HEK293 (cell line): ENCODE measurements at regions not wholly inside any gene's neighbourhood (a gene's known extent, or its start where the extent isn't known, plus 50 kb on each side); places are given as distances from the start of the nearest gene placed in this dataset.

Experiments used
- CTCF ChIA-PET: fragments of 350-600 bp; formaldehyde crosslinking; extraction: SDS; loops from one replicate; lab custom pipeline; 2021; ENCODE audit warnings: antibody characterized with exemption; lab: Yijun Ruan, JAX
- POLR2A ChIA-PET: fragments of 300-600 bp; formaldehyde crosslinking; extraction: SDS; loops from one replicate; lab custom pipeline; 2020; ENCODE audit warnings: antibody characterized with exemption, inconsistent platforms; lab: Yijun Ruan, JAX
- H3K27ac ChIP-seq: fragments of 200-500 bp; sonication (Bioruptor generic); 2 replicates; pipeline ENCODE4 v1.5.1; 2014; ENCODE audit warnings: low read depth, low read length, control low read depth, inconsistent platforms; ENCODE audit errors: extremely low read depth
- H3K36me3 ChIP-seq, 2 experiments: fragments of 200-500 bp in 1 of 2; sonication (Bioruptor generic) in 1 of 2; 1 replicate in 1 of 2; 2 replicates in 1 of 2; pipeline ENCODE4 v1.5.1; 2014 to 2017; ENCODE audit warnings: inconsistent platforms in 2 of 2, low read length in 2 of 2; ENCODE audit not compliant: control insufficient read depth in 2 of 2, insufficient read depth in 1 of 2
- H3K4me1 ChIP-seq: fragments of 200-500 bp; sonication (Bioruptor generic); 2 replicates; pipeline ENCODE4 v1.5.1; 2014; ENCODE audit warnings: mild to moderate bottlenecking, low read length, inconsistent platforms; ENCODE audit not compliant: control insufficient read depth, insufficient read depth
- H3K4me3 ChIP-seq: 2 replicates; pipeline ENCODE4 v1.5.1; 2011; ENCODE audit warnings: low read depth, mild to moderate bottlenecking, control low read depth, low read length, moderate library complexity
- H3K9me3 ChIP-seq: fragments of 200-500 bp; sonication (Bioruptor generic); 2 replicates; pipeline ENCODE4 v1.5.1; 2014; ENCODE audit warnings: low read depth, low read length, inconsistent platforms; ENCODE audit not compliant: control insufficient read depth, insufficient read depth
- EGR2 ChIP-seq: fragments of 450-650 bp; formaldehyde crosslinking; IDR thresholded peaks from 2 replicates; pipeline ENCODE4 v1.5.1; 2016; ENCODE audit warnings: low read depth, missing biosample characterization, missing genetic modification characterization
- FEZF1 ChIP-seq: fragments of 450-650 bp; formaldehyde crosslinking; IDR thresholded peaks from 2 replicates; pipeline ENCODE4 v1.5.1; 2016; ENCODE audit warnings: missing biosample characterization, missing genetic modification characterization
- MZF1 ChIP-seq: fragments of 450-650 bp; formaldehyde crosslinking; IDR thresholded peaks from 2 replicates; pipeline ENCODE4 v1.5.1; 2017; ENCODE audit warnings: missing biosample characterization, missing genetic modification characterization, borderline replicate concordance
- OSR2 ChIP-seq: fragments of 450-650 bp; formaldehyde crosslinking; IDR thresholded peaks from 2 replicates; pipeline ENCODE4 v1.5.1; 2016; ENCODE audit warnings: missing biosample characterization, missing genetic modification characterization
- YY2 ChIP-seq: fragments of 450-650 bp; formaldehyde crosslinking; IDR thresholded peaks from 2 replicates; pipeline ENCODE4 v1.5.1; 2016; ENCODE audit warnings: missing biosample characterization, missing genetic modification characterization
- ZIC2 ChIP-seq: fragments of 450-650 bp; formaldehyde crosslinking; IDR thresholded peaks from 2 replicates; pipeline ENCODE4 v1.5.1; 2016; ENCODE audit warnings: missing biosample characterization, missing genetic modification characterization
- ZNF112 ChIP-seq: fragments of 450-650 bp; formaldehyde crosslinking; IDR thresholded peaks from 2 replicates; pipeline ENCODE4 v1.5.0; 2017; ENCODE audit warnings: missing biosample characterization, missing genetic modification characterization
- ZNF133 ChIP-seq: fragments of 450-650 bp; formaldehyde crosslinking; IDR thresholded peaks from 2 replicates; pipeline ENCODE4 v1.5.1; 2016; ENCODE audit warnings: missing biosample characterization, missing genetic modification characterization
- ZNF174 ChIP-seq: fragments of 450-650 bp; formaldehyde crosslinking; IDR thresholded peaks from 2 replicates; pipeline ENCODE4 v1.5.0; 2017; ENCODE audit warnings: missing biosample characterization, mild to moderate bottlenecking, missing genetic modification characterization
- ZNF184 ChIP-seq: fragments of 450-650 bp; IDR thresholded peaks from 2 replicates; pipeline ENCODE4 v1.5.1; 2018; ENCODE audit warnings: missing biosample characterization, mild to moderate bottlenecking, missing genetic modification characterization
- ZNF324 ChIP-seq: fragments of 450-650 bp; formaldehyde crosslinking; IDR thresholded peaks from 2 replicates; pipeline ENCODE4 v1.5.1; 2016; ENCODE audit warnings: missing biosample characterization, missing genetic modification characterization
- ZNF423 ChIP-seq: fragments of 450-650 bp; formaldehyde crosslinking; IDR thresholded peaks from 2 replicates; pipeline ENCODE4 v1.5.1; 2016; ENCODE audit warnings: missing biosample characterization, missing genetic modification characterization
- ZNF521 ChIP-seq: fragments of 450-650 bp; formaldehyde crosslinking; IDR thresholded peaks from 2 replicates; pipeline ENCODE4 v1.5.1; 2017; ENCODE audit warnings: missing biosample characterization, mild to moderate bottlenecking, missing genetic modification characterization
- ZNF561 ChIP-seq: fragments of 450-650 bp; IDR thresholded peaks from 2 replicates; pipeline ENCODE4 v1.5.1; 2018; ENCODE audit warnings: missing biosample characterization, missing genetic modification characterization, borderline replicate concordance
- ZSCAN23 ChIP-seq: fragments of 450-650 bp; formaldehyde crosslinking; IDR thresholded peaks from 2 replicates; pipeline ENCODE4 v1.5.1; 2016; ENCODE audit warnings: missing biosample characterization, missing genetic modification characterization
- TF ChIP-seq, protein P1 (sequence below): fragments of 450-650 bp; formaldehyde crosslinking; IDR thresholded peaks from 2 replicates; pipeline ENCODE4 v1.5.1; 2016; ENCODE audit warnings: missing biosample characterization, missing genetic modification characterization, borderline replicate concordance
- TF ChIP-seq, protein P2 (sequence below): fragments of 450-650 bp; formaldehyde crosslinking; IDR thresholded peaks from 2 replicates; pipeline ENCODE4 v1.5.1; 2016; ENCODE audit warnings: missing biosample characterization, missing genetic modification characterization
- TF ChIP-seq, protein P3 (sequence below): fragments of 450-650 bp; formaldehyde crosslinking; IDR thresholded peaks from 2 replicates; pipeline ENCODE4 v1.5.1; 2017; ENCODE audit warnings: missing biosample characterization, missing genetic modification characterization

DNA sequence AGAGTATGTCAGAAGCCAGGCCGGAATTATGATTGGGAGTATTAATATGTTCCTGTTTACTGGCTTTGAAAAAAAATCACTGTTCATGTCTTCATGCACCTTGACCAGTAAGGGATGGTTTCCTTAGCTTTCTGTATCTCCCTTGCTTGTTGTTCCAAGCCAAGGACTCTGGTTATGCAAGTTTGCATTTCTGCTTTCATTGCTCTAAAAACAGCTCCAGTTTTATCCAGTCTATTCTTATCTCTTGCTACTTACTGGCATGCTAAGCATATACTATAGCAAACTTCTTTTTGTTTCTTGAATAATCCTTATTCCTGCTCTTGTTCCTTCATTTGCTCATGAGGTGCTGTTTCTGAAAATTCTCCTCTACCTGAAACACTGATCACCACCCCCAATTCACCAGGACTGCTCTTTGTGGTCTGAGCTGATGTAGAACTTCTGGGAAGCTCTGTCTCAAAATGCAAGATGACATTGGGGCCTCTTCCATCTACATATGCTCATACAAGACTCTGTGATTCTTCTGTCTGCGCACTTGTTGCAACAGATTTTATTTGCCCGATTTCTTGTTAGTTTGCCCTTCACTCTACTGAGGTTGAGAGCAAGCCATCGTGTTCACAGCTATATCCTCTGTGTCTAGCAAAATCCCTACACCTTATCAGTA is 173.0 kb downstream of the EBLN2 start:
- no peaks in the 10 kb centered on the region for H3K36me3 ChIP-seq
- TF ChIP-seq YY2 (tag by site-specific recombination) (no peak), ZNF174 (no peak), OSR2 (no peak), ZIC2 (tag by site-specific recombination) (no peak), ZNF324 (no peak), ZNF184 (tag by site-specific recombination) (no peak), ZNF521 (tag by site-specific recombination) (no peak), ZNF112 (tag by site-specific recombination) (no peak), ZNF133 (tag by site-specific recombination) (no peak), MZF1 (tag by site-specific recombination) (no peak), ZNF561 (tag by site-specific recombination) (no peak), ZSCAN23 (tag by site-specific recombination) (no peak)
- TF ChIP-seq, protein P1, sequence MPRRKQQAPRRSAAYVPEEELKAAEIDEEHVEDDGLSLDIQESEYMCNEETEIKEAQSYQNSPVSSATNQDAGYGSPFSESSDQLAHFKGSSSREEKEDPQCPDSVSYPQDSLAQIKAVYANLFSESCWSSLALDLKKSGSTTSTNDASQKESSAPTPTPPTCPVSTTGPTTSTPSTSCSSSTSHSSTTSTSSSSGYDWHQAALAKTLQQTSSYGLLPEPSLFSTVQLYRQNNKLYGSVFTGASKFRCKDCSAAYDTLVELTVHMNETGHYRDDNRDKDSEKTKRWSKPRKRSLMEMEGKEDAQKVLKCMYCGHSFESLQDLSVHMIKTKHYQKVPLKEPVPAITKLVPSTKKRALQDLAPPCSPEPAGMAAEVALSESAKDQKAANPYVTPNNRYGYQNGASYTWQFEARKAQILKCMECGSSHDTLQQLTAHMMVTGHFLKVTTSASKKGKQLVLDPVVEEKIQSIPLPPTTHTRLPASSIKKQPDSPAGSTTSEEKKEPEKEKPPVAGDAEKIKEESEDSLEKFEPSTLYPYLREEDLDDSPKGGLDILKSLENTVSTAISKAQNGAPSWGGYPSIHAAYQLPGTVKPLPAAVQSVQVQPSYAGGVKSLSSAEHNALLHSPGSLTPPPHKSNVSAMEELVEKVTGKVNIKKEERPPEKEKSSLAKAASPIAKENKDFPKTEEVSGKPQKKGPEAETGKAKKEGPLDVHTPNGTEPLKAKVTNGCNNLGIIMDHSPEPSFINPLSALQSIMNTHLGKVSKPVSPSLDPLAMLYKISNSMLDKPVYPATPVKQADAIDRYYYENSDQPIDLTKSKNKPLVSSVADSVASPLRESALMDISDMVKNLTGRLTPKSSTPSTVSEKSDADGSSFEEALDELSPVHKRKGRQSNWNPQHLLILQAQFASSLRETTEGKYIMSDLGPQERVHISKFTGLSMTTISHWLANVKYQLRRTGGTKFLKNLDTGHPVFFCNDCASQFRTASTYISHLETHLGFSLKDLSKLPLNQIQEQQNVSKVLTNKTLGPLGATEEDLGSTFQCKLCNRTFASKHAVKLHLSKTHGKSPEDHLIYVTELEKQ (tag by site-specific recombination), result no peak
- TF ChIP-seq, protein P2, sequence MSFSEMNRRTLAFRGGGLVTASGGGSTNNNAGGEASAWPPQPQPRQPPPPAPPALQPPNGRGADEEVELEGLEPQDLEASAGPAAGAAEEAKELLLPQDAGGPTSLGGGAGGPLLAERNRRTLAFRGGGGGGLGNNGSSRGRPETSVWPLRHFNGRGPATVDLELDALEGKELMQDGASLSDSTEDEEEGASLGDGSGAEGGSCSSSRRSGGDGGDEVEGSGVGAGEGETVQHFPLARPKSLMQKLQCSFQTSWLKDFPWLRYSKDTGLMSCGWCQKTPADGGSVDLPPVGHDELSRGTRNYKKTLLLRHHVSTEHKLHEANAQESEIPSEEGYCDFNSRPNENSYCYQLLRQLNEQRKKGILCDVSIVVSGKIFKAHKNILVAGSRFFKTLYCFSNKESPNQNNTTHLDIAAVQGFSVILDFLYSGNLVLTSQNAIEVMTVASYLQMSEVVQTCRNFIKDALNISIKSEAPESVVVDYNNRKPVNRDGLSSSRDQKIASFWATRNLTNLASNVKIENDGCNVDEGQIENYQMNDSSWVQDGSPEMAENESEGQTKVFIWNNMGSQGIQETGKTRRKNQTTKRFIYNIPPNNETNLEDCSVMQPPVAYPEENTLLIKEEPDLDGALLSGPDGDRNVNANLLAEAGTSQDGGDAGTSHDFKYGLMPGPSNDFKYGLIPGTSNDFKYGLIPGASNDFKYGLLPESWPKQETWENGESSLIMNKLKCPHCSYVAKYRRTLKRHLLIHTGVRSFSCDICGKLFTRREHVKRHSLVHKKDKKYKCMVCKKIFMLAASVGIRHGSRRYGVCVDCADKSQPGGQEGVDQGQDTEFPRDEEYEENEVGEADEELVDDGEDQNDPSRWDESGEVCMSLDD (tag by site-specific recombination), result no peak
- TF ChIP-seq, all 188 proteins: peak for 0
- H3K4me1 ChIP-seq, result peaks cover 11% of the 10 kb centered on the region; the same call in 1 of the 2 replicates
- ChIA-PET POLR2A (no interaction called here), CTCF (no interaction called here)
- H3K4me3 ChIP-seq, result no peak overlapping the region
- no peaks in the 10 kb centered on the region for H3K9me3 ChIP-seq
- H3K27ac ChIP-seq, result no peak overlapping the region

GRCh38 chr3:73235768-73236167 is 174.3 kb downstream of the EBLN2 start:
- TF ChIP-seq FEZF1 (tag by site-specific recombination), result 0 out of 2 replicates have a peak, but pooled peaks have one; percentile 10
- no peak for TF ChIP-seq EGR2 (tag by site-specific recombination)
- no peak for TF ChIP-seq ZNF423 (tag by site-specific recombination)
- TF ChIP-seq, protein P3, sequence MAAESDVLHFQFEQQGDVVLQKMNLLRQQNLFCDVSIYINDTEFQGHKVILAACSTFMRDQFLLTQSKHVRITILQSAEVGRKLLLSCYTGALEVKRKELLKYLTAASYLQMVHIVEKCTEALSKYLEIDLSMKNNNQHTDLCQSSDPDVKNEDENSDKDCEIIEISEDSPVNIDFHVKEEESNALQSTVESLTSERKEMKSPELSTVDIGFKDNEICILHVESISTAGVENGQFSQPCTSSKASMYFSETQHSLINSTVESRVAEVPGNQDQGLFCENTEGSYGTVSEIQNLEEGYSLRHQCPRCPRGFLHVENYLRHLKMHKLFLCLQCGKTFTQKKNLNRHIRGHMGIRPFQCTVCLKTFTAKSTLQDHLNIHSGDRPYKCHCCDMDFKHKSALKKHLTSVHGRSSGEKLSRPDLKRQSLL, result no peak
- H3K27ac ChIP-seq, result no peak overlapping the region
- ChIA-PET POLR2A (no interaction called here), CTCF (interaction anchor here (0.6 kb wide), 1 partner anchor 1020 kb away, joined by 3 read pairs; no protein-coding TSS in a partner anchor)
- H3K4me1 ChIP-seq, result peaks cover 11% of the 10 kb centered on the region; the same call in 1 of the 2 replicates
- no peaks in the 10 kb centered on the region for H3K9me3 ChIP-seq
- H3K4me3 ChIP-seq, result no peak overlapping the region
- no peaks in the 10 kb centered on the region for H3K36me3 ChIP-seq
